ENCODE measurements at regions not wholly inside any gene's neighbourhood (a gene's known extent, or its start where the extent isn't known, plus 50 kb on each side); places are given as distances from the start of the nearest gene placed in this dataset.

DNA sequence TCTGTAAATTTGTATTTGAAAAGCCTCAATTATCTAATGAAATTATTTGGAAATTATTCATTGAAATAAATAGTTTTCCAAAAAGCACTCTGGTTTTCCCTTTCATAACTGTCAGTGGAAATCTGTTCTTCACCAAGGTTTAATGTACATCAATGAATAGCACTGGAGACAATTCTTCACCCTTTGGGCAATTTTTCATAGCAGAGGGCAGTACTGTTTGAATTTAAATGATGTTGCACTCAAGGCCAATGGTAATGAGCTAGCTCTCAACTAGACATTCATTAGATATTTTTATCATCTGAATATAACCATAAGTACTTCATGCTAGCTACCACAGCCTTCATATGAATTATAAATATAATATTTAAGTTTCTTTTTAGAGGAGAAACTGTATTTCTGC is 658.2 kb upstream of the CCDC54 start:
- TF ChIP-seq, protein P1, sequence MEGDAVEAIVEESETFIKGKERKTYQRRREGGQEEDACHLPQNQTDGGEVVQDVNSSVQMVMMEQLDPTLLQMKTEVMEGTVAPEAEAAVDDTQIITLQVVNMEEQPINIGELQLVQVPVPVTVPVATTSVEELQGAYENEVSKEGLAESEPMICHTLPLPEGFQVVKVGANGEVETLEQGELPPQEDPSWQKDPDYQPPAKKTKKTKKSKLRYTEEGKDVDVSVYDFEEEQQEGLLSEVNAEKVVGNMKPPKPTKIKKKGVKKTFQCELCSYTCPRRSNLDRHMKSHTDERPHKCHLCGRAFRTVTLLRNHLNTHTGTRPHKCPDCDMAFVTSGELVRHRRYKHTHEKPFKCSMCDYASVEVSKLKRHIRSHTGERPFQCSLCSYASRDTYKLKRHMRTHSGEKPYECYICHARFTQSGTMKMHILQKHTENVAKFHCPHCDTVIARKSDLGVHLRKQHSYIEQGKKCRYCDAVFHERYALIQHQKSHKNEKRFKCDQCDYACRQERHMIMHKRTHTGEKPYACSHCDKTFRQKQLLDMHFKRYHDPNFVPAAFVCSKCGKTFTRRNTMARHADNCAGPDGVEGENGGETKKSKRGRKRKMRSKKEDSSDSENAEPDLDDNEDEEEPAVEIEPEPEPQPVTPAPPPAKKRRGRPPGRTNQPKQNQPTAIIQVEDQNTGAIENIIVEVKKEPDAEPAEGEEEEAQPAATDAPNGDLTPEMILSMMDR (IDR thresholded peaks at IDR 0.05; ENCODE audit: low read length) = no peak
- TF ChIP-seq EZH2 (IDR thresholded peaks at IDR 0.05; ENCODE audit: borderline replicate concordance, low read length) = no peak

Data from OCI-LY1 (cell line).